ENCODE measurements at regions not wholly inside any gene's neighbourhood (a gene's known extent, or its start where the extent isn't known, plus 50 kb on each side); places are given as distances from the start of the nearest gene placed in this dataset.

DNA sequence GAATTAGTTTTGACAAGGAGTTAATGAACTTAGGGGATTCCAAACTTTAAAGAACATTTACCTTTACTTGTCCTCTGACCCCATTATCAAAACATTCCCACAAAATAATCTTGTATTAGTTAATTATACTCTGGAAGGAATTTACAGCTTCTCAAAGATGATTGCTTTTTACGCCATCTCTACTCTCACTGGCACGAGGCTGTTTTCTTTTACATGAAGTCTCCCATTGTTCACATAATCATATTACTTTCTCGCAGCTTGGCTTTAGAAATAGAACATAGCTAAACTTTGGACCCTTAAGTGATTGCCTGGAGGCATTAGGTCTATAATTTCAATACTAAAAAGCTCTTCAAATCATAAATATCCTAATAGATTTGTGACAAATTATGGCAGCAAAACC is 592.9 kb downstream of the TRIML1 start:
- TF ChIP-seq GATA2 (IDR thresholded peaks at IDR 0.05; ENCODE audit: low read depth, low read length) (no peak), GATA3 (IDR thresholded peaks at IDR 0.05; ENCODE audit: low read depth, low read length) (no peak)

Measured in SH-SY5Y (cell line).